Suprapubic skin (tissue), 4 donors: ENCODE measurements at regions not wholly inside any gene's neighbourhood (a gene's known extent, or its start where the extent isn't known, plus 50 kb on each side); places are given as distances from the start of the nearest gene placed in this dataset.

ENCODE experiments used
- DNase-seq, 2 donors: peaks; one replicate each; pipeline ENCODE4 v3.0.0-alpha.2; 2019; ENCODE audit warnings: low spot score in 2 of 2
- H3K27ac ChIP-seq: fragments of 200-600 bp; sonication (generic); one replicate; pipeline ENCODE4 v1.5.1; 2019
- H3K27me3 ChIP-seq: fragments of 200-600 bp; sonication (generic); one replicate; pipeline ENCODE4 v1.5.1; 2019
- H3K36me3 ChIP-seq: fragments of 200-600 bp; sonication (generic); one replicate; pipeline ENCODE4 v1.5.1; 2019
- H3K4me1 ChIP-seq: fragments of 200-600 bp; sonication (generic); one replicate; pipeline ENCODE4 v1.5.1; 2019
- H3K4me3 ChIP-seq: fragments of 200-600 bp; sonication (generic); one replicate; pipeline ENCODE4 v1.5.1; 2019; ENCODE audit warnings: mild to moderate bottlenecking
- H3K9me3 ChIP-seq: fragments of 200-600 bp; sonication (generic); one replicate; pipeline ENCODE4 v1.5.1; 2019
- EP300 ChIP-seq: sonication (generic); formaldehyde crosslinking; IDR thresholded peaks from one replicate; pipeline ENCODE4 v1.6.1; 2017; ENCODE audit warnings: antibody characterized with exemption
- POLR2A ChIP-seq, 2 donors: fragments of 450-650 bp; IDR thresholded peaks; one replicate each; pipeline ENCODE4 v1.6.1; 2017; ENCODE audit warnings: antibody characterized with exemption in 2 of 2, mild to moderate bottlenecking in 2 of 2, moderate library complexity in 2 of 2
- POLR2AphosphoS5 ChIP-seq, 3 donors: sonication (generic); formaldehyde crosslinking; IDR thresholded peaks; one replicate each; pipeline ENCODE4 v1.6.1; 2017; ENCODE audit warnings: antibody characterized with exemption in 3 of 3
- WGBS: methylation state at CpG from one replicate; pipeline ENCODE4 v1.1.5; 2018; 5-methylcytosine and 5-hydroxymethylcytosine counted together
- TF ChIP-seq, protein P1 (sequence below), 2 donors: fragments of 200-600 bp in 1 of 2; fragments of 450-650 bp in 1 of 2; sonication (generic) in 1 of 2; IDR thresholded peaks; one replicate each; pipeline ENCODE4 v1.5.1; 2016 to 2019; ENCODE audit warnings: antibody characterized with exemption in 2 of 2, mild to moderate bottlenecking in 1 of 2, moderate library complexity in 1 of 2

GRCh38 chr13:73171926-73172325, 113.1 kb downstream of the KLF5 start:
- H3K27ac ChIP-seq, result peak overlapping the region; percentile 70

GRCh38 chr13:73171271-73171682, 112.5 kb downstream of the KLF5 start:
- Histone ChIP-seq H3K4me3 (no peak overlapping the region), H3K9me3 (no peaks in the 10 kb centered on the region), H3K36me3 (no peaks in the 10 kb centered on the region), H3K4me1 (peaks cover 38% of the 10 kb centered on the region), H3K27me3 (no peaks in the 10 kb centered on the region), H3K27ac (peak overlapping the region; percentile 85)
- WGBS, result 55% methylated on average over 5 of the region's 5 CpGs
- no peak for DNase-seq
- TF ChIP-seq, protein P1, sequence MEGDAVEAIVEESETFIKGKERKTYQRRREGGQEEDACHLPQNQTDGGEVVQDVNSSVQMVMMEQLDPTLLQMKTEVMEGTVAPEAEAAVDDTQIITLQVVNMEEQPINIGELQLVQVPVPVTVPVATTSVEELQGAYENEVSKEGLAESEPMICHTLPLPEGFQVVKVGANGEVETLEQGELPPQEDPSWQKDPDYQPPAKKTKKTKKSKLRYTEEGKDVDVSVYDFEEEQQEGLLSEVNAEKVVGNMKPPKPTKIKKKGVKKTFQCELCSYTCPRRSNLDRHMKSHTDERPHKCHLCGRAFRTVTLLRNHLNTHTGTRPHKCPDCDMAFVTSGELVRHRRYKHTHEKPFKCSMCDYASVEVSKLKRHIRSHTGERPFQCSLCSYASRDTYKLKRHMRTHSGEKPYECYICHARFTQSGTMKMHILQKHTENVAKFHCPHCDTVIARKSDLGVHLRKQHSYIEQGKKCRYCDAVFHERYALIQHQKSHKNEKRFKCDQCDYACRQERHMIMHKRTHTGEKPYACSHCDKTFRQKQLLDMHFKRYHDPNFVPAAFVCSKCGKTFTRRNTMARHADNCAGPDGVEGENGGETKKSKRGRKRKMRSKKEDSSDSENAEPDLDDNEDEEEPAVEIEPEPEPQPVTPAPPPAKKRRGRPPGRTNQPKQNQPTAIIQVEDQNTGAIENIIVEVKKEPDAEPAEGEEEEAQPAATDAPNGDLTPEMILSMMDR (IDR thresholded peaks at IDR 0.05), result no peak
- TF ChIP-seq EP300 (no peak), POLR2A (IDR thresholded peaks at IDR 0.05) (no peak), POLR2AphosphoS5 (IDR thresholded peaks at IDR 0.05) (peak in 1 of 3 donors; percentile 18)

More at GRCh38 chr13:73171926-73172325, 113.1 kb downstream of the KLF5 start:
- no peaks in the 10 kb centered on the region for H3K36me3 ChIP-seq
- no peaks in the 10 kb centered on the region for H3K9me3 ChIP-seq
- WGBS, result 61% methylated on average over 5 of the region's 5 CpGs
- no peaks in the 10 kb centered on the region for H3K27me3 ChIP-seq
- H3K4me3 ChIP-seq, result no peak overlapping the region
- TF ChIP-seq POLR2AphosphoS5 (IDR thresholded peaks at IDR 0.05) (no peak), POLR2A (IDR thresholded peaks at IDR 0.05) (no peak), EP300 (no peak)
- TF ChIP-seq, protein P1 (IDR thresholded peaks at IDR 0.05), result no peak
- no peak for DNase-seq
- peaks cover 36% of the 10 kb centered on the region for H3K4me1 ChIP-seq

DNA sequence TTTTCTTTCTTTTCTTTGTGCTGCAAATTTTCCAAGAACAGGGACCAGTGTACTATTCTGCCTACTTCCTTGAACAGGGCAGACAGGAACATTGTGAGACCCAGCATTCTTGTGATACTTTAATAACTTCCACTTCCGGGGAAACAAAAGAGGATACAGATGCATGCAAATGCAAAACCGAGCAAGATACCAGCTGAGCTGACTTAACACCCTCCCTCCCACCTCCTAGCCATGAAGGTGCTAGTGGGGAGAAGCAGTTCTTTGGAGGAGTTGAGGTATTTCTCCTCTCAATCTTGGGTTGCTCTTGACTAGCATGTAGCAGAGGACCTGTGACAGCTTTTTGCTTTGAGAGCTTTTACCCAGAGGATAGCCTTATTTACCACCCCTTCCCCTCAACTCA, 111.2 kb downstream of the KLF5 start:
- H3K4me3 ChIP-seq, result no peak overlapping the region
- no peaks in the 10 kb centered on the region for H3K36me3 ChIP-seq
- TF ChIP-seq POLR2AphosphoS5 (IDR thresholded peaks at IDR 0.05) (no peak), POLR2A (IDR thresholded peaks at IDR 0.05) (no peak), EP300 (no peak)
- TF ChIP-seq, protein P1 (IDR thresholded peaks at IDR 0.05), result no peak
- WGBS, result 12% methylated on average over 2 of the region's 2 CpGs
- H3K4me1 ChIP-seq, result peaks cover 42% of the 10 kb centered on the region
- H3K9me3 ChIP-seq, result no peaks in the 10 kb centered on the region
- DNase-seq, result no peak
- peak overlapping the region; percentile 85 for H3K27ac ChIP-seq
- no peaks in the 10 kb centered on the region for H3K27me3 ChIP-seq

GRCh38 chr13:73168953-73169401, 110.2 kb downstream of the KLF5 start:
- Histone ChIP-seq H3K27ac (peak overlapping the region; percentile 85), H3K4me3 (no peak overlapping the region), H3K4me1 (peaks cover 42% of the 10 kb centered on the region), H3K9me3 (no peaks in the 10 kb centered on the region), H3K36me3 (no peaks in the 10 kb centered on the region), H3K27me3 (no peaks in the 10 kb centered on the region)
- DNase-seq, result no peak
- WGBS, result 36% methylated on average over 8 of the region's 8 CpGs
- peak in 2 of 3 donors; percentile 59 to 91 for TF ChIP-seq POLR2AphosphoS5 (IDR thresholded peaks at IDR 0.05)
- TF ChIP-seq EP300, result no peak

- peaks cover 37% of the 10 kb centered on the region for H3K4me1 ChIP-seq
- H3K9me3 ChIP-seq, result no peaks in the 10 kb centered on the region
- no peak for DNase-seq
- WGBS, result 44% methylated on average over 1 of the region's 1 CpG
- TF ChIP-seq POLR2AphosphoS5 (IDR thresholded peaks at IDR 0.05) (no peak), EP300 (no peak), POLR2A (IDR thresholded peaks at IDR 0.05) (no peak)
- TF ChIP-seq, protein P1 (IDR thresholded peaks at IDR 0.05), result no peak
- H3K4me3 ChIP-seq, result no peak overlapping the region
- no peaks in the 10 kb centered on the region for H3K36me3 ChIP-seq
- no peaks in the 10 kb centered on the region for H3K27me3 ChIP-seq
- H3K27ac ChIP-seq, result peak overlapping the region; percentile 85
Observed at GRCh38 chr13:73168226-73168952, 109.6 kb downstream of the KLF5 start.
